GM18867 (cell line): ENCODE measurements at regions not wholly inside any gene's neighbourhood (a gene's known extent, or its start where the extent isn't known, plus 50 kb on each side); places are given as distances from the start of the nearest gene placed in this dataset.

ENCODE experiments used
- ATAC-seq: cut with Tn5 transposase; IDR thresholded peaks from one replicate; pipeline ENCODE4 v1.9.1; 2021; ENCODE audit warnings: mild to moderate bottlenecking, moderate library complexity; ENCODE audit not compliant: unreplicated experiment

GRCh38 chr6:84528201-84528600 is 236.2 kb downstream of the TBX18 start:
- ATAC-seq: no peak

- no peak for ATAC-seq
Observed at GRCh38 chr6:84526631-84527030, 237.8 kb downstream of the TBX18 start.

DNA sequence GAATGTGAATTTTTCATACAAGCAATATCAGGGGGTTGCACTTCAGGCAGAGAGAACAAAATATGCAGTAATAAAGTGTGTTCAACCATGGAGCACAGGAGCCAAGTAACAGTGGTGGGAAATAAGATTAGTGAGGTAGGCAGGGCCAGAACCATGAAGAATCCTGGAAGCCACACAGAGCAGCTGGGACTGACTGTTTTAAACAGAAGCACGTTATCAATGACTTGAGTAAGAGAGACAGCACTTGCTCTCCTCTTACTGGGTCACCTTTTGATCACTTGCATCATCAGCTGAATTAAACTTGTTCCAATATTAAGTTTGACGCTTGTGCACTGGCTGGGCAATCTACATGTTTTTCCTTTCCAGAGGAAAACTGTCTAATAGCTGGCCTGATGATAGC is 238.5 kb downstream of the TBX18 start:
- no peak for ATAC-seq

DNA sequence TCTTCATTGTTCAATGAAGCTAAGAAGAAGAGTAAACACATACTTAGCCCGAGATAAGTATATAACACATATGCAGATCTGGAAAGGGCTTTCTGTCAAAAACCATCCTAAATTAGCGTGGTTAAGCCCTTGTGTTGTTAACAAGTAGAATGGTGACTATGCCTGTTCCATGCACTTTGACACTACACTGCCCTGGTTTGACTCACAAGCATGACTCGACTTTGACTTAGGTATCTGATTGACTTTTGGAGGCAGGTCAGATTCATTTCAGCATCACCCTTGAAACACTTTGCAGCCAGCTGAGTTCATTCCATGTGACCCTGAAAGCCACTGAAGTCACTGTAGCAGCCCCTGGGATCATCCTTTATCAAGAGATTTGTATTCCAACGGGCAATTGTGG is 239.8 kb downstream of the TBX18 start:
- ATAC-seq: no peak

DNA sequence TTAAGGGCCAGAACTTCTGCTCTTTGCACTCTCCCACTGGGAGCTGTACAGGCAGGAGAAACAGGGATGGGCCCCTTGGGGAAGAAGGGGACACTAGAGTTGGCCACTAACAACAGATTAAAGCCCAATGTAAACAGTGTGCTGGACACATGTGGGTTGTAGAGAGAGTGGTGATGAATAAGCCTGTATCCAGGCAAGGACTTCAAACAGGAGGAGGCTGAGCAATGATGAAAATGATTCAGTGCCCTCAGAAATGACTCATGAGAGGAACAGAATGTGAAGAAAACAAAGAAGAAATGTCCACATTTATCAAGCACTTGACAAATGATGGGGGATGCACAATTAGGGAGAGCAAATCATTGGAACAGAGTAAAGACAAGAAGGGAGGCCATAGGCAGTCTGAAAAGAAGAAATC is 242.3 kb downstream of the TBX18 start:
- no peak for ATAC-seq

GRCh38 chr6:84521511-84521910 is 242.9 kb downstream of the TBX18 start:
- ATAC-seq: no peak

GRCh38 chr6:84517741-84518530 is 246.5 kb downstream of the TBX18 start:
- no peak for ATAC-seq

DNA sequence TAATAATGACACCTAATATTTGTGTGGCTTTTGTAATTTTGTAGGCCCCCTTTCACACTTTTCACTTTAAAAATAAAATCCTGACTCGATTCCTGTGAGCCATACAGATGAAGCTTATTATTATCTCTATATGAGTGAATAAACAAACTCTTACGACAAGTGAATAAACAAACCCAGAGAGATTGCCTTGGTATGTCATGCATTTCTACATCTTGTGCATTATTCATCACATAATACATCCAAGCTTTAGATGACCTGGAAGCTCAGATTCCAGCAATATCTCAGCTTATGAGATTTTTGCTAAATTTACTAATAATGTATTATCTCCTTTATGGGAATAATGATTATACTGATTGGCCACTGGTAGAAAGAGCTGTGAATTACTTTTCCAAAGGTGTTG is 248.2 kb downstream of the TBX18 start:
- ATAC-seq: no peak

DNA sequence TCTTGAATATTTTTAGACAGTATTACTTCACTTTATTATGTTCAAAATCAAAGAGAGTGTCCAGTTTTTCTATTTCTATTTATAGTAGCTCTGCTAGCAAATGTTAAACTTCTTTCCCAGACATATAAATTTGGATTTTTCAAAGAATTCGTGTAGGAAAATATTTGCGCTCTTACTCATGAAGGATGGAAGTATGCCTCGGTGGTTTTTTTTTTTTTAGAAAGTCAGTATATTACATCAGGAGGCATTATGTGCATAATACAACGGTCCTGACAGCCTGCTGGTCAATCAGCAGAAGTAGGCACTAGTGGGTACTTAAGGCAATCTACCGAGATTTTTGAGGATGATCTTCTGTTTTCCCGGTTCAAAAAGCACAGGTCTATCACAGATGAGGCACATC is 249.3 kb downstream of the TBX18 start:
- no peak for ATAC-seq

DNA sequence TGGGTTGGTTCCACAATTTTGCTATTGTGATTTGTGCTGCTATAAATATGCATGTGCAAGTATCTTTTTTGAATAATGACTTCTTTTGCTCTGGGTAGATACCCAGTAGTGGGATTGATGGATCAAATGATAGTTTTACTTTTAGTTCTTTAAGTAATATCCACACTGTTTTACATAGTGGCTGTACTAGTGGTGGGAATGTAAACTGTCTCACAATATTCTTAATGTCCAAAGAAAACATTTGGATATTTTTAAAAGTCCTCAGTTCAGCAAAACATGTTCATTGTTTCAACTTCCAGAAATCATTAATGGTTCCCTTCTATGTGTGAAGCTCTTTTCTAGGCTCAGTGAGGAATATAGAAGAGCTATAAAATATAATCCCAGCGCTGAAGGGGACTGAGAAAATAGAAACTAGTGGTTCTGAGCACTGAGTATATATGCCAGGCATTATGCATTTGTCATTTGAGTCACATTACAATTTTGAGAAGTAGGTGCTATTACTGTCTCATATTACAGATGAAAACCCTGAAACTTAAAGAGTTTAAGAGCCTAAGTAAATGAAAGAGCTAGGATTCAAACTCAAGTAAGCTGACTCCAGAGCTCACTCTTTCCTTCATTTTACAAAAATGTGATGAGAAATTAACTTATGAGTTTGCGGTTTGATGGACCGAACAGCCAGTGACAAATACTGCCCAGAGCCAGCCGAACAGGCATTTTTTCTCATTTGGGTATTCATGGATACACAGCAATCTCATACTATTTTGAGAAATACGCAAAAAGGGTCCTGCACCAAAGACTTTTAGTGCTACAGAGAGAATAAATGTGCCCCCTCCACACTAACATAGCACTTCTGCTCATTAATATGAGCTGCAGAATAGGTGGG is 250.1 kb downstream of the TBX18 start:
- ATAC-seq: no peak

DNA sequence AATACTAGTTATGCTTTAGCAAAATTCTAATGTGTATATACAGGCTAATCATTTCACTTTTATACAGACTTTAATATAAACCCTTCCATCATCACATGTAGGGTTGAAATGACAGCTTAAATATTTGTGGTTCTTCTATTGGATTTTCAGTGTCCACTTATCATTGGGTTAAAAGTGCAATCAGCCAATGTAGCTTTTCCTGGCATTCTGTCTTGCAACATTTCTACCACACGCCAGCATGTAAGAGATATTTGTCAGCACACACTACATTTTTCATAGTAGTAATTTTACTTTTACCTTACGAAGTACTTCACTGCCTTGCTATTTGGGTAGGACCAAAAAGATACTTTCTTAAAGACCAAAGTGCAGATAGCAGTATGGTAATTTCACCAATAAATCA is 252.0 kb downstream of the TBX18 start:
- no peak for ATAC-seq

DNA sequence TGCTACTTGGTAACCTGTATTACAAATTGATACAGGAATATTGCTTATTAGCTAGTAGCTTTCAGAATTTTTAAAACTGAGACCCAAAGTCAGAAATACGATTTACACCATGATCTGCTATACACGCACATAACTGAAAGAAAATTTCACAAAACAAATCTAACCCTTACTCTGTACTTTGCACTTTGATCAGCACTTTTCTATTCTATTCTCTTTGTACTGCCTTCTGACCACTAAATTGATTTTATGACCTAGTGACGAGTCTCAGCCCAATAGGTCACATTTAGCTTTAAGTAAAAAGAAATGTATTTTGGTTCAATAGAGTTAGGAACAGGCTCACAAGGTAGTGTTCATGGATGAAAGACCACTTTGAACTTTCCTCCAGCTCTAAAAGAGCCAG is 252.5 kb downstream of the TBX18 start:
- ATAC-seq: no peak

GRCh38 chr6:84508981-84509380 is 255.4 kb downstream of the TBX18 start:
- no peak for ATAC-seq

DNA sequence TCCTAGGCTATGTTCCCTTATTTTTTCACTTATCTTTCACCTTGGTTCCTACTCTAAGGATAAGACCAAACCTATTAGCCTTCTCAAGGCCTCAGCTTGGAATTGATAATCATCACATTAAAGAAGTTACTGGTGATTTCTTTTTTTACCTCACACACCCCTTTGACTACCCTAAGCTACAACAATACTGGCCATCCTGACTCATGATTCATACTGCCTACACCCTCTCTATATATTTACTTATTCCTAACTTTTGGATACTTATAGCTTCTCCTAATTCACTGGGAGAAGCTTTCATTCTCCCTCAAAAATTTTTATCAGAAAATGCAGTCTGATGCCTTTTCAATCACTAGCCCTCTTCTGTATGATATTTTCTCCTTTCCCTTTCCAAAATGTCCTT is 256.1 kb downstream of the TBX18 start:
- no peak for ATAC-seq

- ATAC-seq: no peak
Observed at GRCh38 chr6:84504025-84504424, 260.4 kb downstream of the TBX18 start.

- no peak for ATAC-seq
Observed at GRCh38 chr6:84501315-84501714, 263.1 kb downstream of the TBX18 start.

- no peak for ATAC-seq
Observed at GRCh38 chr6:84500726-84501125, 263.7 kb downstream of the TBX18 start.

DNA sequence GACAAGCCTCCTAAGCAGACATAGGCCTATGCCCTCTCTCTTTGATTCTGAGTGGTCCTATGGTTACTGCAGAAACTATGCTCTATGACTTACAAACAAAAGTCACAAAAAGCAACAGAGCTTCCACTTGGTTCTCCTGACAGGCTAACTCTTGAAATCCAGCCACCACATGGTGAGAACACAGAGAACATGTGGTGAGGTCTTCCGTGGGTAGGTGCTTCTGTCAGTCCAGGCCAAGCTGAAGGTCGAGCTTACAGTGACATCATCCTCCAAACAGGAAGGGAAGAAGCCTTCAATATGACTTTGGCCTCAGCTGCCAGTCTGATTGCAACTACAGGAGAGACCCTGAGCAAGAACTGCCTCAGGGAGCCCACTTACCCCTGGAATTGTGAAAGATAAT is 265.5 kb downstream of the TBX18 start:
- no peak for ATAC-seq

DNA sequence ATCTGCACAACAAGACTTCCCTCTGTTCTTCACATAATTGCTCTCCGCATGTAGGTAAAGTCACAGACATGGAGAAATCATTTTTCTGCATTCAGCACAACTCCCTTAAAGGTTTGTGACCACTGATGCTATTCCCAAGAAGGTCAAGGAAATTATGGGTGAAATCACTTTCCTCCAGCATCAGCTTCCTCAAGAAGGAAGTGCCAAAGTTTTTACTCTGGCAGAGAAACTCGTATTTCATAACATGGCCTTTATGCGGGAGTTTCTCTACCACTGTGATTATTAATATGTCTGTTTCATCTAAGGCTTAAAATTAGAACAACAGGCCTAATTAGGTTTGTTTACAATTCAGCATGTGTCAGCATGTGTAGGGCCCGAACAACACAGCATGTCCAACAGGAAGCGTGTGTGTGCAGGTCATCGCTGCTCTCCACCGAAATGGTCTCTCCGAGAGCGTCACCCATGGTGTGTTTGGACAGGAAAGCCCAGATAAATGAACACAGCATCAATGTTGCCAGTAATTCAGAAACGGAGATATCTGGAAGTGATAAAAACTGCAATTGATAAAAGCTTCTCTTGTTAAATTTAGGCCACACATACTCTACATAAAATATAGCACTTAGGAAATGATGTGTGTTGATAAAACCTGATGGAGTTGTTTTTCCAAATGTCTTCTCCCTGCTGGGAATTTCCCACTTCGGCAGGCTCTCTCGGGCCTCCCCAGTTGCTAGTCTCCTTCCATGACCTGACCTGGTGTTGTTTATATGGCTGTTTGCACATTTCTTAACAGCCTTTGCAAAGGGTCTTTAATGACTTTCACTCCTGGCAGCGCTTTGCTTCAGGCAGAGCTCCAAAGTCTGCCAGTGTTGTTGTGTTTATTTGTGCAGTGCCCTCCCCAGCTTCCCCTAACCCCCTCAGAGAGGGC is 265.1 kb upstream of the CEP162 start:
- ATAC-seq: no peak

- no peak for ATAC-seq
Observed at GRCh38 chr6:84489598-84489997, 262.2 kb upstream of the CEP162 start.

DNA sequence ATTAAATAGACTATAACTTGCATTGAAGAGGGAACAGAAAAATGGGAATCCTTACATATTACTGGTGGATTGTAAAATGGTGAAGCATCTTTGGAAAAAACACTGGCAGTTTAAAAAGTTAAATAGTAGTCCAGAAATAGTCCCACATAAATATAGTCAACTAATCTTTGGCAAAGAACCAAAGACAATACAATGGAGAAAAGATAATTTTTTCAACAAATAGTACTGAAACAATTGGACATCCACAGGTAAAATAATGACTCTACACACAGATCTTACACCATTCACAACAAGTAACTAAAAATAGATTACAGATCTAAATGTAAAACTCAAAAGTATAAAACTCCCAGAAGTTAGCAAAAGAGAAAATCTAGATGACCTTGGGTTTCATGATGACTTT is 259.1 kb upstream of the CEP162 start:
- ATAC-seq: no peak
